Stimulated activated CD4-positive, alpha-beta T cell treated with anti-CD3 and anti-CD28 coated beads, TNF-alpha, amount 100 ng/mL, for 24 hours (primary cell): ENCODE measurements at regions not wholly inside any gene's neighbourhood (a gene's known extent, or its start where the extent isn't known, plus 50 kb on each side); places are given as distances from the start of the nearest gene placed in this dataset.
"Not testable (repeated sequence)": the region's sequence is repeated elsewhere in the genome, so short reads cannot be mapped to it uniquely, and the experiment has no call there.

ENCODE experiments used
- DNase-seq, 3 experiments: peaks; one replicate each; pipeline ENCODE4 v3.0.0-alpha.2; 2020; ENCODE audit warnings: low read depth in 3 of 3

- no peak for DNase-seq
Observed at GRCh38 chr5:18544421-18544820, 910.2 kb downstream of the TAF11L14 start.

- DNase-seq = no peak
Observed at GRCh38 chr5:18546591-18546990, 912.3 kb downstream of the TAF11L14 start.

GRCh38 chr5:18551716-18552115 is 917.5 kb downstream of the TAF11L14 start:
- no peak for DNase-seq

- no peak for DNase-seq
Observed at GRCh38 chr5:18553269-18553668, 919.0 kb downstream of the TAF11L14 start.

GRCh38 chr5:18560602-18561001 is 926.3 kb downstream of the TAF11L14 start:
- no peak for DNase-seq

- DNase-seq = no peak
Observed at GRCh38 chr5:18563853-18564252, 929.6 kb downstream of the TAF11L14 start.

GRCh38 chr5:18566671-18567070 is 932.4 kb downstream of the TAF11L14 start:
- no peak for DNase-seq

- DNase-seq = no peak
Observed at GRCh38 chr5:18576586-18576985, 942.3 kb downstream of the TAF11L14 start.

GRCh38 chr5:18601185-18601584 is 966.9 kb downstream of the TAF11L14 start:
- no peak for DNase-seq

- DNase-seq = no peak
Observed at GRCh38 chr5:18602402-18602801, 968.1 kb downstream of the TAF11L14 start.

GRCh38 chr5:18605186-18605585 is 970.9 kb downstream of the TAF11L14 start:
- DNase-seq = no peak

GRCh38 chr5:18607570-18607969 is 973.3 kb downstream of the TAF11L14 start:
- DNase-seq = no peak

GRCh38 chr5:18617191-18617590 is 982.9 kb downstream of the TAF11L14 start:
- DNase-seq = not testable (repeated sequence)

- no peak for DNase-seq
Observed at GRCh38 chr5:18630458-18631045, 996.3 kb downstream of the TAF11L14 start.

- no peak for DNase-seq
Observed at GRCh38 chr5:18652404-18653215, 1018.4 kb downstream of the TAF11L14 start.

GRCh38 chr5:18653216-18653752 is 1019.0 kb downstream of the TAF11L14 start:
- no peak for DNase-seq

- DNase-seq = no peak
Observed at GRCh38 chr5:18660511-18660910, 1026.3 kb downstream of the TAF11L14 start.

GRCh38 chr5:18662231-18662630 is 1028.0 kb downstream of the TAF11L14 start:
- DNase-seq = no peak

- DNase-seq = not testable (repeated sequence)
Observed at GRCh38 chr5:18674212-18674611, 1040.0 kb downstream of the TAF11L14 start.

- no peak for DNase-seq
Observed at GRCh38 chr5:18675041-18675440, 1040.8 kb downstream of the TAF11L14 start.

GRCh38 chr5:18686253-18686652 is 1052.0 kb downstream of the TAF11L14 start:
- no peak for DNase-seq

- no peak for DNase-seq
Observed at GRCh38 chr5:18687429-18687828, 1053.2 kb downstream of the TAF11L14 start.

GRCh38 chr5:18699681-18700080 is 1065.4 kb downstream of the TAF11L14 start:
- no peak for DNase-seq
